K562 (cell line): ENCODE measurements at regions not wholly inside any gene's neighbourhood (a gene's known extent, or its start where the extent isn't known, plus 50 kb on each side); places are given as distances from the start of the nearest gene placed in this dataset.

Experiments
- AFF1 ChIP-seq, 2 experiments: fragments of 450-650 bp; IDR thresholded peaks; 2 replicates each; pipeline ENCODE4 v1.6.1; 2018; ENCODE audit warnings: mild to moderate bottlenecking in 2 of 2, low read depth in 1 of 2; ENCODE audit not compliant: partially characterized antibody in 2 of 2
- ETS1 ChIP-seq: conservative IDR thresholded peaks from 2 replicates; pipeline ENCODE4 v1.6.1; 2011; ENCODE audit warnings: low read depth, mild to moderate bottlenecking, low read length; ENCODE audit not compliant: control insufficient read depth
- ETV1 ChIP-seq: fragments of 450-650 bp; conservative IDR thresholded peaks from 2 replicates; pipeline ENCODE4 v1.6.1; 2016; ENCODE audit warnings: missing genetic modification characterization, control low read depth, low read depth, missing compliant biosample characterization
- POLR2B ChIP-seq: fragments of 450-650 bp; IDR thresholded peaks from 2 replicates; pipeline ENCODE4 v1.6.1; 2018; ENCODE audit warnings: low read depth; ENCODE audit not compliant: partially characterized antibody
- RBFOX2 ChIP-seq: fragments of 200-400 bp; formaldehyde crosslinking; IDR thresholded peaks from 2 replicates; pipeline ENCODE4 v1.6.1; 2017; ENCODE audit warnings: low read depth, mild to moderate bottlenecking, low read length, moderate library complexity
- ZFX ChIP-seq: sonication (generic); formaldehyde crosslinking; IDR thresholded peaks from 2 replicates; pipeline ENCODE4 v1.8.0; 2022; ENCODE audit warnings: mild to moderate bottlenecking, missing genetic modification reagents, moderate library complexity
- ZNF551 ChIP-seq: fragments of 250-450 bp; sonication (Bioruptor Pico); IDR thresholded peaks from 2 replicates; pipeline ENCODE4 v1.5.0; 2021; ENCODE audit warnings: mild to moderate bottlenecking, moderate library complexity
- ZNF695 ChIP-seq: fragments of 450-650 bp; formaldehyde crosslinking; IDR thresholded peaks from 2 replicates; pipeline ENCODE4 v1.4.0; 2020; ENCODE audit warnings: mild to moderate bottlenecking, moderate library complexity
- ZNF75A ChIP-seq: fragments of 450-650 bp; formaldehyde crosslinking; IDR thresholded peaks from 2 replicates; pipeline ENCODE4 v1.4.0; 2020; ENCODE audit warnings: mild to moderate bottlenecking

- TF ChIP-seq RBFOX2, result no peak
- TF ChIP-seq ZNF695, result no peak
- no peak for TF ChIP-seq POLR2B
- no peak for TF ChIP-seq ZNF75A (CRISPR knock-in tag)
- TF ChIP-seq AFF1 (IDR thresholded peaks at IDR 0.05; ENCODE audit: low read depth in 1 of 2, partially characterized antibody in 2 of 2), result no peak
- no peak for TF ChIP-seq ZFX (CRISPR knock-in tag)
- TF ChIP-seq ZNF551, result no peak
- no peak for TF ChIP-seq ETS1
- no peak for TF ChIP-seq ETV1
These were observed 106.5 kb upstream of the SYT13 start (continued) for GRCh38 chr11:45392591-45393091.
